GM12873 (cell line): ENCODE measurements at regions not wholly inside any gene's neighbourhood (a gene's known extent, or its start where the extent isn't known, plus 50 kb on each side); places are given as distances from the start of the nearest gene placed in this dataset.

ENCODE experiments used
- CTCF ChIP-seq: IDR thresholded peaks from 2 replicates; pipeline ENCODE4 v1.5.1; 2012; ENCODE audit warnings: low read depth, mild to moderate bottlenecking, moderate library complexity, low read length, control low read depth; ENCODE audit not compliant: insufficient read depth; ENCODE audit errors: missing control alignments

- no peak for TF ChIP-seq CTCF
These were observed 428.8 kb downstream of the EPM2A start for GRCh38 chr6:145306489-145306888.

- no peak for TF ChIP-seq CTCF
These were observed 425.3 kb downstream of the EPM2A start for GRCh38 chr6:145309842-145310535.

GRCh38 chr6:145312481-145312880, 422.8 kb downstream of the EPM2A start:
- TF ChIP-seq CTCF = no peak

GRCh38 chr6:145313041-145313855, 422.1 kb downstream of the EPM2A start:
- TF ChIP-seq CTCF = no peak

- no peak for TF ChIP-seq CTCF
These were observed 419.2 kb downstream of the EPM2A start for GRCh38 chr6:145315982-145316600.

- TF ChIP-seq CTCF = no peak
These were observed 416.4 kb downstream of the EPM2A start for GRCh38 chr6:145318952-145319351.

- TF ChIP-seq CTCF = no peak
These were observed 415.7 kb downstream of the EPM2A start for GRCh38 chr6:145319605-145320004.
